ENCODE measurements at regions not wholly inside any gene's neighbourhood (a gene's known extent, or its start where the extent isn't known, plus 50 kb on each side); places are given as distances from the start of the nearest gene placed in this dataset.

DNA sequence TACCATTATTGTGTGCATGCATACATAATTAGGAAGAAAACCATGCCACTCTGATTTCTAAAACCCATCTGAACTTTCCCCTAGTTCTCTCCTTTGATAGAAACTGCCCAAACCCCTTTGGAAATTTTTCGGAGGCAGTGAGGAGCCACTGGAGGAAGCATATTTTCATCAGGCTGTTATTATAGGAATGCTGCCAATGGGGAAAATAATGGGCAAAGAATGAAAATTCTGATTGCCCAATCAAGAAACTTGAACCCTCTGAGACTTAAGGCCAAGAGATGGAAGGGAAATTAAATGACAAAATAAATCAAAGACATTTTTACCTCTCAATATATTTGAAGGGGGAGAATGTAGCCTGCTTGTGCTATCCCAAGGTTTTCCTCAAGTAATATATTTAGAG lies 376.0 kb upstream of the PDZRN3 start:
- TF ChIP-seq CTCF (IDR thresholded peaks at IDR 0.05) (no peak), EP300 (IDR thresholded peaks at IDR 0.05) (no peak)

All from tibial nerve (tissue), 4 donors.